Activated CD4-positive, alpha-beta memory T cell treated with anti-CD3 and anti-CD28 coated beads for 36 hours (primary cell): ENCODE measurements at regions not wholly inside any gene's neighbourhood (a gene's known extent, or its start where the extent isn't known, plus 50 kb on each side); places are given as distances from the start of the nearest gene placed in this dataset.

Experiments
- CTCF ChIA-PET: fragments of 350-600 bp; sonication (Branson Sonifier 250); formaldehyde crosslinking; loops from one replicate; lab custom pipeline; 2021; ENCODE audit warnings: antibody characterized with exemption, inconsistent platforms; lab: Charles Lee
- POLR2A ChIA-PET: fragments of 350-600 bp; sonication (Branson Sonifier 250); formaldehyde crosslinking; loops from one replicate; lab custom pipeline; 2021; ENCODE audit warnings: antibody characterized with exemption; lab: Charles Lee
- DNase-seq: peaks from one replicate; pipeline ENCODE4 v3.0.0-alpha.2; 2020
- H3K27ac Mint-ChIP-seq: one replicate; pipeline ENCODE4 v1.8.0; 2021; ENCODE audit warnings: mixed read lengths
- H3K27me3 Mint-ChIP-seq: one replicate; pipeline ENCODE4 v1.8.0; 2021; ENCODE audit warnings: mixed read lengths
- H3K36me3 Mint-ChIP-seq: one replicate; pipeline ENCODE4 v1.8.0; 2021; ENCODE audit warnings: mixed read lengths
- H3K4me1 Mint-ChIP-seq: one replicate; pipeline ENCODE4 v1.8.0; 2021; ENCODE audit warnings: low read depth, mixed read lengths
- H3K4me3 Mint-ChIP-seq: one replicate; pipeline ENCODE4 v1.8.0; 2021; ENCODE audit warnings: mild to moderate bottlenecking, mixed read lengths
- H3K9me3 Mint-ChIP-seq: one replicate; pipeline ENCODE4 v1.8.0; 2021; ENCODE audit warnings: mixed read lengths
- intact Hi-C: fragments of 100-400 bp; cut with micrococcal nuclease; formaldehyde crosslinking; loops from one replicate; pipeline ENCODE4 v1.15.1; 2023

- CTCF ChIA-PET, result no interaction called here
- POLR2A ChIA-PET, result no interaction called here
- intact Hi-C loops, result no loop called here
Observed at GRCh38 chr18:7322817-7323485, 92.1 kb downstream of the LRRC30 start.

GRCh38 chr18:7325126-7325430, 94.2 kb downstream of the LRRC30 start:
- Mint-ChIP-seq H3K36me3 (no peaks in the 10 kb centered on the region), H3K4me3 (no peak overlapping the region), H3K27me3 (no peaks in the 10 kb centered on the region), H3K9me3 (peaks cover 8% of the 10 kb centered on the region), H3K4me1 (no peaks in the 10 kb centered on the region), H3K27ac (no peak overlapping the region)
- CTCF ChIA-PET, result no interaction called here
- no peak for DNase-seq
- intact Hi-C loops, result no loop called here
- POLR2A ChIA-PET, result no interaction called here

More at GRCh38 chr18:7322817-7323485, 92.1 kb downstream of the LRRC30 start:
- H3K9me3 Mint-ChIP-seq, result peaks cover 10% of the 10 kb centered on the region
- H3K4me3 Mint-ChIP-seq, result no peak overlapping the region
- no peaks in the 10 kb centered on the region for H3K4me1 Mint-ChIP-seq
- H3K36me3 Mint-ChIP-seq, result no peaks in the 10 kb centered on the region
- H3K27me3 Mint-ChIP-seq, result no peaks in the 10 kb centered on the region
- DNase-seq, result no peak
- H3K27ac Mint-ChIP-seq, result no peak overlapping the region

DNA sequence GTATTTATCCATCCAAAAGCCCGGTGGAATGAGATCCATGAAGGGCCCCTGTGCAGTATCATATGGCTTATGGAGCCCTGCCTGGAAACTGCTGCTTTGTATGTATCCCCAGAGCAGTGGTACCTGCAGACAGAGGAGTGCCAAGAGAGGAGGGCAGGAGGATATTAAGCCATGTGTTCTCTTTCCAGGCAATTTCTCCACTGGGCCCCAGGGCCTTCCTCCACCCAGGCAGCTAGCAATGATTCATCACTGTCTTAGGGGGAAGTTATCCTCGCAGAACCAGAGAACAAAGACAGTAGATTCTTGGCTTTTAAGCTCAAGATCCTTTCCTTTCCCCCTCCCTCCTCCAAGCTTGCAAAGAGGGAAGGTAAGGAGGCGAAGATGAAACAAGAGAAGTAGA, 98.1 kb downstream of the LRRC30 start:
- Mint-ChIP-seq H3K4me1 (no peaks in the 10 kb centered on the region), H3K9me3 (peaks cover 8% of the 10 kb centered on the region), H3K27ac (no peak overlapping the region), H3K4me3 (no peak overlapping the region), H3K27me3 (no peaks in the 10 kb centered on the region), H3K36me3 (no peaks in the 10 kb centered on the region)
- intact Hi-C loops, result no loop called here
- POLR2A ChIA-PET, result interaction anchor here (0.6 kb wide), 1 partner anchor 1655 kb away, joined by 3 read pairs; no protein-coding TSS in a partner anchor
- no peak for DNase-seq
- CTCF ChIA-PET, result no interaction called here

DNA sequence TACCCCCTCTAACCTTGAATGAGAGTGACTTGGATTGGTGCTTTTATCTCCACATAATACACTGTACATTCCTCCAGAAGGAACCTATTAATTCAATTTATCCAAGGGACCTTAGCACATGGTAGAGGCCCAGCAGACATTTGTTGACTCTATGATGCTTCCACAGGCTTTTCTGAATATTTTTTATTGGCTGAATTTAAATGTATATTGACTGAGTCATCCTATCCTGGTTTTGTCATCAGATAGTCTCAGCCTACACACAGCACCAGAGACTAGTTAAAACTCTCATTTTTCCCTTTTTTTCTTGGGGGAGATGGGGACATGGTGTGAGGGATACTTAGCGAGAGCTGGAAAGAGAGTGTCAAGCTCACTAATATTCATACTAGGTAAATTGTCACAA, 101.6 kb downstream of the LRRC30 start:
- intact Hi-C loops, result no loop called here
- H3K4me1 Mint-ChIP-seq, result no peaks in the 10 kb centered on the region
- H3K9me3 Mint-ChIP-seq, result no peaks in the 10 kb centered on the region
- CTCF ChIA-PET, result no interaction called here
- H3K27me3 Mint-ChIP-seq, result no peaks in the 10 kb centered on the region
- H3K4me3 Mint-ChIP-seq, result no peak overlapping the region
- no peak for DNase-seq
- no peak overlapping the region for H3K27ac Mint-ChIP-seq
- POLR2A ChIA-PET, result no interaction called here
- no peaks in the 10 kb centered on the region for H3K36me3 Mint-ChIP-seq

DNA sequence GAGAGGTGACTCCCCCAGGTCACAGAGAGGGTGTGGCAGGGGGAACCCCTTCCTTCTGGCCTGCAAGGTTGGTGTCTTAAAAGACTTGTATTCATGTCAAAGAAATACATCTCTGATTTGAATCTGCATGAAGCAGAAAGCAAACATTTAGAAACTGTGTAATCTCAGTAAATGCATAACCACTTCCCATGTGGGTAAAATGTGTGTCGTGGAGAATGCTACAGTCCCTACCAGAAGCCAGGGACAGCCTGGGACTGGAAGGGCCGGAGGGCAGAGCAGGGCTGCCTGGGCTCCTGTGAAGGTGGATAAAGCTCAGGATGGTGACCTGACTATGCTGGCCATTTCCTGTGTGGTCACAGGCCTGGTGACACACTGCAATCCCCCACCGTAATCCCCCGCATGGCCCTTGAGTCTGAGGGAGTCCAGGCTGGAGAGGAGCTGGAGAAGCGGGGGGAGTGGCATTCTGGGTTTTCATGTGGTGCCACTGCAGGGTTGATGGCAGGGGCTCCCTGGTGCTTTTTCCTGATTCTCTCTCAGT, 102.2 kb downstream of the LRRC30 start:
- H3K27me3 Mint-ChIP-seq, result no peaks in the 10 kb centered on the region
- H3K4me3 Mint-ChIP-seq, result no peak overlapping the region
- ChIA-PET CTCF (no interaction called here), POLR2A (no interaction called here)
- intact Hi-C loops, result no loop called here
- no peaks in the 10 kb centered on the region for H3K9me3 Mint-ChIP-seq
- H3K27ac Mint-ChIP-seq, result no peak overlapping the region
- no peaks in the 10 kb centered on the region for H3K4me1 Mint-ChIP-seq
- DNase-seq, result no peak
- H3K36me3 Mint-ChIP-seq, result no peaks in the 10 kb centered on the region

DNA sequence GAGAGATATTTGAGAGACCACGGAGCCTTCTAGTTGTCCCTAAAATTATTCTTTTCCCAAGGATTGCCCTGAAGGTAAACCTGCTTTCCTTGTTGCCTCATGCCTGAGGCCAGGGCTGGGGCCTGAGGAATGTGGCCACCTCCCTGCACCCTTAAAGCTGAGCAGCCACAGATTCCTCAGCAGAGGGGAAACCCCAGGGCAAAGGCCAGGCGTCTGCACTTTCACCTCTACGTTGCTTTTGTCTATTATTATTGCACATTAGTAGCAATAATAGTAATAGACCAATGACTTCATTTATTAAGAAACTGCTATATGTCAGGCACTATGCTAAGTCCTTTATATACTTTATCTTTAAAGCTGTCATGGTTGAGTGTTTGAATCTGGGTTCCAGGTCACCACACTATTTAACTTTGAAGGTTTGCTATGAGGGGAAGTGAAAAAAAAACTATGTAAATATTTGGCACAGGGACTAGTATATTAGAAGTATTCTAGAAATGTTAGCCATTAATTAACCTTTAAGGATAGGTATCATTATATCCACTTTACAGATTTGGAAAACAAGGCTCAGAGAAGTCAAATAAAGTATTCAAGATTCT, 104.2 kb downstream of the LRRC30 start:
- no peak overlapping the region for H3K27ac Mint-ChIP-seq
- no peaks in the 10 kb centered on the region for H3K36me3 Mint-ChIP-seq
- H3K4me3 Mint-ChIP-seq, result no peak overlapping the region
- ChIA-PET POLR2A (no interaction called here), CTCF (no interaction called here)
- intact Hi-C loops, result no loop called here
- H3K27me3 Mint-ChIP-seq, result no peaks in the 10 kb centered on the region
- no peaks in the 10 kb centered on the region for H3K4me1 Mint-ChIP-seq
- DNase-seq, result no peak
- no peaks in the 10 kb centered on the region for H3K9me3 Mint-ChIP-seq

DNA sequence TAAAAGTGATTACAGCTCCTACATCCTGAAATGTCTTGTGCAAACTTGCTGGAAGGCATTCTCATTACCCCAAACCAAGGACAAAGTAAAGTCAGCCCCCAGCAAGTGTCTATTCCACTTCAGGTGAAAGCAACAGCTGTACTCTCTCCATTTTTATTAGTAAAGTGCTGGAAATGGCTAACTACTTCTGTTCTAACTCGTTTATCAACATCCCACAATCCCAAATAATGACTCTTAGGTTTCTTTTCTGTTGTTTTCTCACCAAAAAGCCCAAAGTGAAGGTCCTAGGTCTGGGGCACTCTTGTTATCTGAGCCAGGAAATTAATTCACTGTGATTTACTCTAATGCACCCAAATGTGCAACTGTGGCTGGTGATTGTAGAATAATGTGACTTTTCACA, 105.7 kb downstream of the LRRC30 start:
- DNase-seq, result no peak
- Mint-ChIP-seq H3K4me1 (no peaks in the 10 kb centered on the region), H3K9me3 (no peaks in the 10 kb centered on the region), H3K4me3 (no peak overlapping the region), H3K36me3 (no peaks in the 10 kb centered on the region), H3K27ac (no peak overlapping the region), H3K27me3 (no peaks in the 10 kb centered on the region)
- CTCF ChIA-PET, result no interaction called here
- intact Hi-C loops, result no loop called here
- POLR2A ChIA-PET, result no interaction called here

DNA sequence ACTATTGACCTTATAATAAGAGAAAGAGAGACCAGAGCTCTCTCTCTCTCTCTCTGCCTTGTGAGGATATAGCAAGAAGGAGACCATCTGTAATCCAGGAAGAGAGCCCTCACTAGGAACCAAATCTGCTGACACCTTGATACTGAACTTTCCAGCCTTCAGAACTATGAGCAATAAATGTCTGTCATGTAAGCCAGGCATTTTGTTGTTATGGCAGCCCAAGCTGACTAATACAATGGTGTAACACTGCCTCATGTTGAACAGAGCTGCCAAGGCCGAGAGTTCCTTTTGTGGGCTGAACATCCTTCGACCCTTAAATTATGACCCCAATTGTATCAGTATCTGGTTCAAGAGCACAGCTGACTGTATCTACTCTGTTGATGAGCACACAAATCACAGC, 108.0 kb downstream of the LRRC30 start:
- intact Hi-C loops, result no loop called here
- Mint-ChIP-seq H3K27me3 (no peaks in the 10 kb centered on the region), H3K4me3 (no peak overlapping the region), H3K36me3 (no peaks in the 10 kb centered on the region), H3K4me1 (no peaks in the 10 kb centered on the region), H3K9me3 (no peaks in the 10 kb centered on the region), H3K27ac (no peak overlapping the region)
- ChIA-PET POLR2A (no interaction called here), CTCF (no interaction called here)
- no peak for DNase-seq

DNA sequence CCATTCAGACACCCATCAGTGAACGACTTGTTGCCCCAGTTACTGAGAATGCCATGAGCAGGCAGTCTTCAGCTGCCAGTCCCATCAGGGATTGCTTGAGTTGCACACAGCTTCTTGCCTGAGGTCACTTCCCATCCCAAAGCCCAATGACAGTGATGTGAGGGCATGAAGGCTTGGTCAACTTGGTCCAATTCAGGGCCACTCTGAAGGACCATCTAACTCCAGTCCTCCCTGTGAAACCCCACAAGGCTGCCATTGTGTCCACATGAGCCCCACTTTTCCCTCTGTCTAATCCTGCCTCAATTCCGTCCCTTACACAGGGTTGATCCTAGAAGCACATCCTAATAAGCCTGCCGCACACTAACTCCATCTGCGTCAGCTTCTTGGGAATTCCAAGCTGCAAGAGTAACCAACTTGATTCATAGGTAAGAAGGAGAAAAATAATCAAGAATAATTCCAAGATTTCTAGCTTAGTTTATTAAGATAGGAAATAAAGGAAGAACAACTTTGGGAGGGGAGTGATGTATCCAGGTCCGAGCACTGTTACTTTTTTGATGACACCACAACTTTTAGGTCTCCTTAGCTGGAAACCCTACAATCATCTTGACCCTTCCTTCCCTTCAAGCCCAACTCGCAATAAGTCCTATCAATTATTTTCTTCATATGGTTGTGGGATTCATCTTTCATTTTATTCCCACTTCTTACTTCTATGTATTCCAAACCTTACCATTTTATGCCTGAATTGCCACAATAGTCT, 110.9 kb downstream of the LRRC30 start:
- peaks cover 2% of the 10 kb centered on the region for H3K9me3 Mint-ChIP-seq
- ChIA-PET POLR2A (no interaction called here), CTCF (no interaction called here)
- H3K4me1 Mint-ChIP-seq, result no peaks in the 10 kb centered on the region
- intact Hi-C loops, result no loop called here
- H3K27ac Mint-ChIP-seq, result no peak overlapping the region
- H3K36me3 Mint-ChIP-seq, result no peaks in the 10 kb centered on the region
- no peak overlapping the region for H3K4me3 Mint-ChIP-seq
- DNase-seq, result no peak
- H3K27me3 Mint-ChIP-seq, result no peaks in the 10 kb centered on the region

DNA sequence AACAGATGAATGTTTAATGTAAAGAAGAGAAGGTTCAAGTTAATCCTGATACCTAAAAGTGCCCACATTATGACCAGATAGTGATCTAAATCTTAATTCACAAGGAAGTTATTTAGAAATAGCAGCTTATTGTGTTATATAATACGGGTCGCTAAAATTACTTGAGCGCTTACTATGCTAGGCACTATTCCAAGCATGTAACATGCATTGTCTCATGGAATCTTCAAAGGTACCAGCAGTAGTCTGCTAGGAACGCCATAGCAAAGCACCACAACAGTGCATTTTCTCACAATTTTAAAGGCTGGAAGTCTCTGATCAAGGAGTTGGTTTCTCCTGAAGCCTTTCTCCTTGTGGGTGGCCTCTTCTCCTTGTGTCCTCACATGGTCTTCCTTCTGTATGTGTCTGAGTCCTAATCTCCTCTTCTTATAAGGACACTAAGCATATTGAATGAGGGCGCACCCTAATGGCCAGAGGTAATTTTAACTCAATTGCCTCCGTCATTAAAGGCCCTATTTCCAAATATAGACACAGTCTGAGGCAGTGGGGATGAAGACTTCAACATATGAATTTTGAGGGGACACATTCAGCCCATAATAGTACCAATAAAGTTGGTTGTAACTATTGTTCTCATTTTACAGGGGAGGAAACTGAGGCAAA, 118.4 kb downstream of the LRRC30 start:
- no peak overlapping the region for H3K27ac Mint-ChIP-seq
- intact Hi-C loops, result no loop called here
- no peaks in the 10 kb centered on the region for H3K27me3 Mint-ChIP-seq
- H3K4me3 Mint-ChIP-seq, result no peak overlapping the region
- H3K4me1 Mint-ChIP-seq, result no peaks in the 10 kb centered on the region
- ChIA-PET POLR2A (no interaction called here), CTCF (no interaction called here)
- no peak for DNase-seq
- H3K9me3 Mint-ChIP-seq, result peaks cover 25% of the 10 kb centered on the region
- H3K36me3 Mint-ChIP-seq, result no peaks in the 10 kb centered on the region

- H3K4me3 Mint-ChIP-seq, result no peak overlapping the region
- peaks cover 14% of the 10 kb centered on the region for H3K9me3 Mint-ChIP-seq
- intact Hi-C loops, result no loop called here
- no peak for DNase-seq
- H3K36me3 Mint-ChIP-seq, result no peaks in the 10 kb centered on the region
- ChIA-PET CTCF (no interaction called here), POLR2A (no interaction called here)
- no peaks in the 10 kb centered on the region for H3K4me1 Mint-ChIP-seq
- H3K27ac Mint-ChIP-seq, result no peak overlapping the region
- H3K27me3 Mint-ChIP-seq, result no peaks in the 10 kb centered on the region
Observed at GRCh38 chr18:7358989-7359726, 128.3 kb downstream of the LRRC30 start.
